Small intestine (tissue), 7 donors: ENCODE measurements at regions not wholly inside any gene's neighbourhood (a gene's known extent, or its start where the extent isn't known, plus 50 kb on each side); places are given as distances from the start of the nearest gene placed in this dataset.

Experiments
- DNase-seq, 2 donors: peaks; one replicate each; pipeline versions ENCODE4 v3.0.0 to v3.0.0-alpha.2; 2013
- FAIRE-seq: peaks from 2 replicates; lab custom pipeline; 2012; peaks lifted over from hg19 to GRCh38; lab: Jason Lieb, UNC
- H3K27ac ChIP-seq, 3 donors: one replicate each; pipeline ENCODE4 v1.5.1; 2013; ENCODE audit warnings: low read length in 2 of 3, mild to moderate bottlenecking in 2 of 3, control low read depth in 1 of 3, inconsistent platforms in 1 of 3, low read depth in 1 of 3, moderate library complexity in 1 of 3
- H3K27me3 ChIP-seq, 3 donors: one replicate each; pipeline ENCODE4 v1.6.1; 2013; ENCODE audit warnings: low read length in 3 of 3, inconsistent platforms in 1 of 3; ENCODE audit not compliant: control insufficient read depth in 3 of 3, insufficient read depth in 3 of 3
- H3K36me3 ChIP-seq, 3 donors: one replicate each; pipeline ENCODE4 v1.6.1; 2013; ENCODE audit warnings: low read length in 3 of 3, inconsistent platforms in 1 of 3, low read depth in 1 of 3, mild to moderate bottlenecking in 1 of 3, moderate library complexity in 1 of 3; ENCODE audit not compliant: control insufficient read depth in 3 of 3, insufficient read depth in 2 of 3
- H3K4me1 ChIP-seq, 3 donors: one replicate each; pipeline ENCODE4 v1.6.1; 2013; ENCODE audit warnings: low read length in 2 of 3, inconsistent platforms in 1 of 3, low read depth in 1 of 3, mild to moderate bottlenecking in 1 of 3, moderate library complexity in 1 of 3; ENCODE audit not compliant: control insufficient read depth in 3 of 3, insufficient read depth in 2 of 3
- H3K4me3 ChIP-seq, 3 donors: one replicate each; pipeline ENCODE4 v1.5.1; 2013; ENCODE audit warnings: low read length in 3 of 3, control low read depth in 1 of 3, inconsistent platforms in 1 of 3, low read depth in 1 of 3, mild to moderate bottlenecking in 1 of 3, moderate library complexity in 1 of 3
- H3K9me3 ChIP-seq, 2 donors: one replicate each; pipeline ENCODE4 v1.6.1; 2013; ENCODE audit warnings: low read depth in 1 of 2, low read length in 1 of 2; ENCODE audit not compliant: control insufficient read depth in 2 of 2, insufficient read depth in 1 of 2
- WGBS, 3 donors: extraction: QIAGEN DNeasy Blood & Tissue Kit; methylation state at CpG; one replicate each; pipeline ENCODE4 v1.1.7; 2013; 5-methylcytosine and 5-hydroxymethylcytosine counted together
- donor health status: healthy with polysubstance abuse.
- donor health status: control.
- donor health status: control.
- donor health status: Bipolar disorder and iron deficiency.
- donor health status: healthy.

DNA sequence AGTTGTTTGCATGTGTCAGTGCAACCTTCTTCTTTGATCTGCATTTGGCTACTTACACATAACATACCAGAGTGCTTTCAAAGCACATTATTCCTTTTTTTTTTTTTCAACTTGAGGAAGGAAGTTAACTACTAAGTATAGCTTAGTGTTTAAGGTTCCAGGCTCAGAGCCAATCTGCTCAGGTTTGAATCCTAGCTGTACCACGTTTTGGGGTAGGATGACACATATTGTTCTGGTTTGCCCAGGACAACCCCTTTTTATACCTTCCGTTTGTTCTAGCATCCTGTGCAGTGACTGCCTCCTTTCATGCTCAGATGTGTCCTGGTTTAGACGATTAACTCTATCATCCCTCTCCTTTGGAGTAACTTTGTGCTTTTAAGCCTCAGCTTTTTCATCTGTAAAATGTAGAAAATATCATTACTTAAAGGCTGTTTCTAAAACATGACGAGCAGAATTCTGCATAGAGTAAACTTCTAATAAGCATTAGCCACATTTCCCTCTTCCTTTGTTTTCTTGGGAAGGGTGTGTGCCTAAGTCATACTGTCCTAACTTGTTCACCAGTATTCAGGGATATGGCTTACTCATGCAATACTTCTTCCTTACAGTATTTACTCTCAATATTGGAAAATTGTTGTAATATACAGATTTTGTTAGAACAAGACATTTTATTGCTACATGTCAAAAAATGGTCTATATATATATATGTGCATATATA lies 281.3 kb downstream of the C4orf33 start:
- Histone ChIP-seq H3K27ac (no peak overlapping the region), H3K4me1 (no peaks in the 10 kb centered on the region), H3K4me3 (no peak overlapping the region), H3K27me3 (no peaks in the 10 kb centered on the region), H3K9me3 (no peaks in the 10 kb centered on the region), H3K36me3 (no peaks in the 10 kb centered on the region)
- WGBS, 3 donors, result 29 to 45% (median 39%) methylated on average over 4 of the region's 4 CpGs
- no peak for DNase-seq
- FAIRE-seq, result no peak

DNA sequence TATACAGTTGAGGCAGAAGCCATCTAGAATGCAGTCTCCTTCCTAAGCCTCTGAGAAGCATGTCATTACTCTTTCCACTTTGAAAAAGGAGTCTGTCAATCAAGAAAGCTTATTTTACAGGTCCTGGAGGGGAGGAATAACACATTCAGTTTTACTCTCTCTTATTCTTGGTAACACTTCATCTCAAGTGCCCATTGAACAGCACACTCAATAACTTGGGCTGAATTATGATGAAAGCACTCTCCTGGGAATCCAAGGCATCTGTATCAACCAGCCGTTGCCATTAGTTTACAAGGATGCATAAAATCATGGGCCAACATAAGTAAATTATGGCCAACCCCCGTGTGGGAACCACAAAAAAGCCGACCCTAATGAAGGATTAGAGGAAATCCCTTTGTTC lies 282.4 kb downstream of the C4orf33 start:
- H3K36me3 ChIP-seq, result no peaks in the 10 kb centered on the region
- no peak for DNase-seq
- no peaks in the 10 kb centered on the region for H3K9me3 ChIP-seq
- no peak overlapping the region for H3K4me3 ChIP-seq
- no peaks in the 10 kb centered on the region for H3K4me1 ChIP-seq
- no peak overlapping the region for H3K27ac ChIP-seq
- WGBS, 3 donors, result 34 to 55% (median 36%) methylated on average over 3 of the region's 3 CpGs
- FAIRE-seq, result no peak
- no peaks in the 10 kb centered on the region for H3K27me3 ChIP-seq

- H3K9me3 ChIP-seq, result no peaks in the 10 kb centered on the region
- H3K27me3 ChIP-seq, result no peaks in the 10 kb centered on the region
- no peaks in the 10 kb centered on the region for H3K4me1 ChIP-seq
- DNase-seq (no peak), FAIRE-seq (no peak)
- no peaks in the 10 kb centered on the region for H3K36me3 ChIP-seq
- no peak overlapping the region for H3K4me3 ChIP-seq
- WGBS, 3 donors, result 69 to 85% (median 74%) methylated on average over 2 of the region's 2 CpGs
- no peak overlapping the region for H3K27ac ChIP-seq
Observed at GRCh38 chr4:129379429-129379828, 283.5 kb downstream of the C4orf33 start.

DNA sequence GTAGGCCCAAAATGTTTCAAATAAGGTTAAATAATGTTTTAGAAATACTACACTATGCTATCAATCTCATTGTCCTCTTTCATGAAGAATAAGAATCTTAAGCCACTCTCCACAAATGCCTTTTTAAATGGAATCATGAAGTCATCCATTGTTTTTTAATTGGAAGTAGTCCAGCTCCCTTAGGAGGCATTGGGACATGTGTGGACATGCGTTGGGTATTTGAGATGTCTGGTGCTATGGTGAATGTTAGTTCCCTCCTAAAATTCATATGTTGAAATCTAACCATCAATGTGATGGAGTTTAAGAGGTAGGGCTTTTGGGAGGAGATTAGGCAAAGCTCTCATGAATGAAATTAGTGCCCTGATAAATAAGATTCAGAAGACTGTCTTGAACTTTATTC lies 289.0 kb downstream of the C4orf33 start:
- DNase-seq (no peak), FAIRE-seq (no peak)
- Histone ChIP-seq H3K27ac (no peak overlapping the region), H3K9me3 (no peaks in the 10 kb centered on the region), H3K36me3 (no peaks in the 10 kb centered on the region), H3K27me3 (no peaks in the 10 kb centered on the region), H3K4me1 (no peaks in the 10 kb centered on the region), H3K4me3 (no peak overlapping the region)
- 72 to 80% (median 73%) methylated on average over 1 of the region's 1 CpG for WGBS, 3 donors

DNA sequence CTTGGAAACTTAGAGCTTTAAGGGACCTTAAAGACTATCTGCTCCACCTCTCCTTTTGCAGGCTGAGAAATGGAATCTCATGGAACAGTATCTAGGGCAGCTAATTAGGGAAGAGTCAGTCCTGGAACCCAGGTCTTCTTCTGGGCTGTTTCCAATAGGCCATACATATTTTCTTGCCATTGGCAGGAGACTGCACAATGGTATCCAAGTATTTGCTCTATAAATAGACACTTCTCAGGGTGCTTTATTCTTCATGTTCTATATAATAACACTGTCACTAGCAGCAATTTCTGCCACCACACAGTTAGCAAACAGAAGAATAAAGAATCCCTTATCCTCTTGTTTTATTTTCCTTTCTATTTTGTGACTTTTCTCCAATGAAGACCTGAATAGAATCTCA lies 291.7 kb downstream of the C4orf33 start:
- H3K4me1 ChIP-seq, result no peaks in the 10 kb centered on the region
- FAIRE-seq (no peak), DNase-seq (no peak)
- H3K27me3 ChIP-seq, result no peaks in the 10 kb centered on the region
- H3K36me3 ChIP-seq, result no peaks in the 10 kb centered on the region
- no peak overlapping the region for H3K27ac ChIP-seq
- H3K9me3 ChIP-seq, result peaks cover 0 to 2% of the 10 kb centered on the region in 2 donors
- H3K4me3 ChIP-seq, result no peak overlapping the region

GRCh38 chr4:129393976-129394375 lies 298.0 kb downstream of the C4orf33 start:
- Histone ChIP-seq H3K4me1 (no peaks in the 10 kb centered on the region), H3K27ac (no peak overlapping the region), H3K27me3 (no peaks in the 10 kb centered on the region), H3K9me3 (peaks cover 0 to 8% of the 10 kb centered on the region in 2 donors), H3K36me3 (no peaks in the 10 kb centered on the region), H3K4me3 (no peak overlapping the region)
- FAIRE-seq (no peak), DNase-seq (no peak)
- 71 to 85% (median 83%) methylated on average over 4 of the region's 4 CpGs for WGBS, 3 donors

DNA sequence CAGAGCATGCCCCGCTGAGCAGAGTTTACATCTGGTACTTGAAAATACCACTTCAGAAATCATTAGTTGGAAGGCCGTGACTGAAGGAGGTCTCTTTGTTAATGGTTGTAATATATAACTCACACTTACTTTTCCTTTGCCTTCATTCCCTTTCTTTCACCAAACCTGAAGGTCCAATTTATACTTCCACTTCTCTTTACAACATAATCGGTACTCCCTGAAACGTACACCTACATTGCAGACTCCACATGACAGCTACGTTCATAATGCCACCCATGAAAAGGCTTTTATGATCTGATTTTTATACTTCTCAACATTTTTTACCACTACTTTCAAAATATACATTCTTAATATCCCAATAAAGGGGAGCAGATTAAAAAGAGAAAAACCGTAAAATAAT lies 298.7 kb downstream of the C4orf33 start:
- Histone ChIP-seq H3K4me3 (no peak overlapping the region), H3K36me3 (no peaks in the 10 kb centered on the region), H3K4me1 (no peaks in the 10 kb centered on the region), H3K27me3 (no peaks in the 10 kb centered on the region), H3K9me3 (peaks cover 0 to 8% of the 10 kb centered on the region in 2 donors), H3K27ac (no peak overlapping the region)
- FAIRE-seq (no peak), DNase-seq (no peak)
- WGBS, 3 donors, result 75 to 79% (median 78%) methylated on average over 6 of the region's 6 CpGs

DNA sequence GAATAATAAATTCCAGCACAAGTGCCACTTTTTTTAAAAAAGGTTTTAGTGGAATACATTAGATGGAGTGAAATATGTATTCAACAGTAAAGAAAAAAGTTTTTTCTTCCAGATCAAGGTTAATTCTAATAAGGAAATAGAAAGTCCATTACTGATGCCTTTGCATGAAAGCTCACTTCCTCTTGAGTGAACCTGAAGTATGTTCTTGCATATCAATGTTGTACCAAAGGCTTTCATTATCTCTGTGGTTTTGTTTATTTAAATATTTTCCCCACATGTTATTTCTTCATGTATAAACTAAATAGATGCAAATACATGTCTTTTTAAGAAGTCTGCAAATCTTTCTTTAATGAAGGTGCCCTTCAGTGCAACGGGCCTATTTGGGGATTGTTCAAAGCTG lies 307.9 kb downstream of the C4orf33 start:
- 79 to 91% (median 82%) methylated on average over 1 of the region's 1 CpG for WGBS, 3 donors
- DNase-seq (no peak), FAIRE-seq (no peak)
- Histone ChIP-seq H3K27ac (no peak overlapping the region), H3K9me3 (peaks cover 0 to 2% of the 10 kb centered on the region in 2 donors), H3K4me1 (no peaks in the 10 kb centered on the region), H3K4me3 (no peak overlapping the region), H3K27me3 (no peaks in the 10 kb centered on the region), H3K36me3 (no peaks in the 10 kb centered on the region)

- Histone ChIP-seq H3K9me3 (no peaks in the 10 kb centered on the region), H3K27me3 (no peaks in the 10 kb centered on the region), H3K27ac (no peak overlapping the region), H3K4me1 (no peaks in the 10 kb centered on the region), H3K4me3 (no peak overlapping the region), H3K36me3 (no peaks in the 10 kb centered on the region)
- no peak for DNase-seq
- 53 to 76% (median 64%) methylated on average over 3 of the region's 3 CpGs for WGBS, 3 donors
- no peak for FAIRE-seq
Observed at GRCh38 chr4:129410115-129410514, 314.2 kb downstream of the C4orf33 start.
